Colonic mucosa (tissue), 4 donors: ENCODE measurements at regions not wholly inside any gene's neighbourhood (a gene's known extent, or its start where the extent isn't known, plus 50 kb on each side); places are given as distances from the start of the nearest gene placed in this dataset.

Source experiments
- DNase-seq: peaks from one replicate; pipeline ENCODE4 v3.0.0-alpha.2; 2020
- H3K27ac ChIP-seq: fragments of 200-600 bp; one replicate; pipeline ENCODE4 v1.8.0; 2021
- H3K27me3 ChIP-seq: fragments of 200-600 bp; one replicate; pipeline ENCODE4 v1.8.0; 2021
- H3K36me3 ChIP-seq: fragments of 200-600 bp; one replicate; pipeline ENCODE4 v1.8.0; 2021
- H3K4me1 ChIP-seq: fragments of 200-600 bp; one replicate; pipeline ENCODE4 v1.8.0; 2021; ENCODE audit warnings: mild to moderate bottlenecking
- H3K4me3 ChIP-seq: fragments of 200-600 bp; one replicate; pipeline ENCODE4 v1.8.0; 2021
- H3K9ac ChIP-seq, 2 donors: one replicate each; pipeline ENCODE4 v1.7.0; 2013; ENCODE audit warnings: control low read depth in 2 of 2, low read depth in 2 of 2, low read length in 2 of 2
- H3K9me3 ChIP-seq: fragments of 200-600 bp; one replicate; pipeline ENCODE4 v1.8.0; 2021
- CTCF ChIP-seq: fragments of 200-600 bp; IDR thresholded peaks from one replicate; pipeline ENCODE4 v1.8.0; 2022; ENCODE audit warnings: antibody characterized with exemption, mild to moderate bottlenecking
- intact Hi-C: fragments of 100-400 bp; cut with DNase I; formaldehyde crosslinking; loops from one replicate; pipeline ENCODE4 v1.14.1; 2022
- donor health status: healthy.
- donor health status: DM: no; HTN: no; CAD: no.
- donor health status: DM: no; HTN: no; CAD: no.

- H3K9me3 ChIP-seq: no peaks in the 10 kb centered on the region
- intact Hi-C loops: no loop called here
- H3K27ac ChIP-seq: no peak overlapping the region
Observed at GRCh38 chr1:244288663-244289062, 163.0 kb downstream of the ADSS2 start.

GRCh38 chr1:244289991-244290785 is 161.5 kb downstream of the ADSS2 start:
- no peak for DNase-seq
- Histone ChIP-seq H3K9ac (no peak overlapping the region), H3K27ac (no peak overlapping the region), H3K4me3 (no peak overlapping the region), H3K27me3 (no peaks in the 10 kb centered on the region), H3K9me3 (no peaks in the 10 kb centered on the region), H3K4me1 (no peaks in the 10 kb centered on the region), H3K36me3 (no peaks in the 10 kb centered on the region)
- TF ChIP-seq CTCF: no peak
- intact Hi-C loops: no loop called here

More at GRCh38 chr1:244288663-244289062, 163.0 kb downstream of the ADSS2 start:
- Histone ChIP-seq H3K4me3 (no peak overlapping the region), H3K4me1 (no peaks in the 10 kb centered on the region), H3K27me3 (no peaks in the 10 kb centered on the region), H3K36me3 (no peaks in the 10 kb centered on the region), H3K9ac (no peak overlapping the region)
- no peak for DNase-seq
- no peak for TF ChIP-seq CTCF

GRCh38 chr1:244291236-244292201 is 160.2 kb downstream of the ADSS2 start:
- no peak for DNase-seq
- Histone ChIP-seq H3K9ac (no peak overlapping the region), H3K27me3 (no peaks in the 10 kb centered on the region), H3K36me3 (no peaks in the 10 kb centered on the region), H3K4me3 (no peak overlapping the region), H3K27ac (no peak overlapping the region), H3K4me1 (no peaks in the 10 kb centered on the region), H3K9me3 (no peaks in the 10 kb centered on the region)
- intact Hi-C loops: no loop called here
- TF ChIP-seq CTCF: no peak

GRCh38 chr1:244294599-244295224 is 157.0 kb downstream of the ADSS2 start:
- H3K9ac ChIP-seq: no peak overlapping the region
- no peaks in the 10 kb centered on the region for H3K36me3 ChIP-seq

More at GRCh38 chr1:244294599-244295224, 157.0 kb downstream of the ADSS2 start:
- no peak overlapping the region for H3K27ac ChIP-seq
- DNase-seq: no peak
- no peaks in the 10 kb centered on the region for H3K9me3 ChIP-seq
- H3K4me3 ChIP-seq: no peak overlapping the region
- no peak for TF ChIP-seq CTCF
- no peaks in the 10 kb centered on the region for H3K27me3 ChIP-seq
- no peaks in the 10 kb centered on the region for H3K4me1 ChIP-seq
- intact Hi-C loops: no loop called here
